Nucleus accumbens (tissue), 56 donors: ENCODE measurements at regions not wholly inside any gene's neighbourhood (a gene's known extent, or its start where the extent isn't known, plus 50 kb on each side); places are given as distances from the start of the nearest gene placed in this dataset.

ENCODE experiments used
- DNase-seq, 56 donors: peaks; one replicate each; lab custom pipeline; 2025; lab: John Stamatoyannopoulos, UW

DNA sequence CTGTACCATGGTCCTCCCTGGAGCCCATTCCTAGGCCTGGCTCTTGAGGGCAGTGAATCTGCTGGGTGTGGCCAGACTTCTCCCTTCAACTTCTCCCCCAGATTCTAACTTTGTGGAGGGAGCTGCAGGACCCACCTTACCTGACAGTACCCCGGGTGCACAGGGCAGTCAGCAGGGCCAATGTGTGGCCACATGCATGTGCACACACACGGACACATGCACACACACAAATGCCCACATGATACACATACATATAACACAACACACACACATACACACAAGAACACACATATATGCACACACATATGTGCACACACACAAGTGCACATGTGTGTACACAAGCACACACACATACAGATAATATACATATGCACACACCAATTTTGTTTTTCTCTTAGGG is 300.0 kb upstream of the HS6ST1 start:
- DNase-seq = no peak

DNA sequence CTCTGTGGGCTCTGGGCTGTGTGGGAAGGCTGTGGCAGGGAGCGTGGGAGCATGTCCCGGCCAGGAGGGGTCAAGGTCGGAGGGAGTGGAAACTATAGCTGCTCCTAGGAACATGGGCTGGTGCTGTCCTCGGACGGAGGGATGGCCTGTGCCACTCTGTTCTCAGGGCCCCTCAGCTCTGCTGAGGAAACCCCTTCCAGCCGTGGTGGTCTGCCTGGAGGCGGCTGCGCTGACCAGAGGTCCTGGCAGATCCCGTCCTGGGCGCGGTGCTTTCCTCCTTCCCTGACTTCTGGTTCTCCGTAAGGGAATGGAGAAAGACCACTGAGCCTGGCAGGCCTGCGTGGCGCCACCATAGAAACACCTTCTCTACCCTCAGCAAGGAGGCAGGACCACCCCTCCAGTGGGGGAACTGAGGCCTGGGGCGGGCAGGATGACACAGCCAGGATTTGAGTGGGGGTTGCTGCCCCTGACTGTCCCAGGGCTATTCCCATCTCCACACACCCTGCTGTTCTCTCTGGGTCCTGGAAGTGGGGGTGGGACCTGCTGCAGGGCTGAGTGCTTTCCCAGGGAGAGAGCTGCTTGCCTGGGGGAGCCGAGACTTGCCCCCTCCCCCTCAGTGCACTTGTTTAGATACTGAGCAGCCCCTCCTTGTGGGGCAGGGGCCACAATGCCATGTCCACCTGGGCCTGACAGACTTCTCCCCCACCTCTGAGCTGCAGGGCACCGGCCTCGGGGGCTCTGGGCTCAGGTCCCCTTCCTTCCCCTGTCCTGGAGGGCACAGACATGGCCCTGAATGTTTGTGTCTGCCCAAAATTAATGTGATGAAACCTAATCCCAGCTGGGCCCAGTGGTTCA is 301.0 kb upstream of the HS6ST1 start:
- no peak for DNase-seq

DNA sequence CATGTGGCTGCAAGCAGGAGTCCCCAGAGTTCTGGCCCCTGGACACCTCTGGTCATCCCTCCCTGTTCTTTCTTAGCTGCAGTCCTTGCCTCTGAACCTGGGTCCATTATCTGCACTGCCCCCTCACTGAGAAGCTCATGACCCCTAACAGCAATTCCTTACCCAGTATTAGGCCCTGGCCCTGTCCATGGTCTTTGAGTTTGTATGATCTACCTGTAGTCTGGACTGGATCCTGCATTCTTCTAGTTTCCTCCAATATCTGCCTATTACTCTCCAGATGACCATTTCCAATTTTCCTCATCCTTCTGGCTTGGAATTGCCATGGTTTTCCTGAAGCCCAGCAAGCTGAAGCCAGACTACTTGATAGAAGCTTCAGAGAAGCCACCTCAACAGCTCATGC is 302.4 kb upstream of the HS6ST1 start:
- no peak for DNase-seq

DNA sequence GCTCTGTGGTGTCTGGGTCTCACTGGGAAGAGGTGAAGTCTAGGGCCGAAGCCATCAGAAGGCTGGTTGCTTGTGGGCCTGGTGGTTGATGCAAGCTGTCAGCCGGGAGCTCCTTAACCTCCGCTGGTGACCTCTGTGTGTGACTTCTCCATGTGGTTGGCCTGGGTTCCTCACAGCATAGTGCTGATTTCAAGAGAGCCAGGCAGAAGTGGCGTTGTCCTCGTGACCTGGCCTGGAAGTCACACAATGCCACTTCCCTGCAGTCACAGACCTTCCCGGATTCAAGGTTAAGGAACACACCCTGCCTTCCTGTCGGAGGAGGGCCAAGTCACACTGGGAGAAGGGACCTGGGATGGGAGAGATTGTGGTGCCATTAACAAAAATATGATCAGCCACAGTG is 303.7 kb upstream of the HS6ST1 start:
- peak in 6 of 56 donors; percentile 6 to 22 (median 12) for DNase-seq

DNA sequence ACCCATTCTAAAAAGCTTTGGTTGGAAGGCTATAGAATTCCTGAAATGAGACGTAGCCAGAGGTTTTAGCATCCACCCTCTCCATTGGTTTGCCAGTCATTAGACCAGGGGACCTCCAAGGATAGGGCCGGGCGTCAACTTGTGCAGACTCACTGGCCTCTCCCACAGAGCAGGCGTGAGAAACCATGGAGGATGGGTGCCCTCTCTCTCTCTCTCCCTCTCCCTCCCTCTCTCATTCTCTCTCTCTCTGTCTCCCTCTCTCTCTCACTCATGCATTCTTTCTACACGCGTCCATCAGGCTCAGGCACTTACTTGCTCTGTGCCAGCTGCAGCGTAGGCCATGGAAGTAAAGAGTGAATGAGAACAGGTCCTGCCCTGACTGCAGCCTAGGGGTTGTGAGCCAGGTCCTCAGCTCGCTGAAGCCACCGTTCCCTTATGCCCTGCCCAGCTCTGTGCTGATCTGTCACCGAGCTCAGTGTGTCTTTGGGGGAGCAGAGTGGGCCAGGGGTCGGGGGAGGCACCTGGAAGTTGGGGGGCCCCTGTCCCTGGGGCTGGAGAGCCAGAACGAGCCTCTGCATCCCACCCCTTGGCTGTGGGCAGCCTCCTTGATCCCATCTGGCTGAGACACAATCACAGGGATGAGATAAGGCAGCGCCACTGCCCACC is 304.4 kb upstream of the HS6ST1 start:
- no peak for DNase-seq

DNA sequence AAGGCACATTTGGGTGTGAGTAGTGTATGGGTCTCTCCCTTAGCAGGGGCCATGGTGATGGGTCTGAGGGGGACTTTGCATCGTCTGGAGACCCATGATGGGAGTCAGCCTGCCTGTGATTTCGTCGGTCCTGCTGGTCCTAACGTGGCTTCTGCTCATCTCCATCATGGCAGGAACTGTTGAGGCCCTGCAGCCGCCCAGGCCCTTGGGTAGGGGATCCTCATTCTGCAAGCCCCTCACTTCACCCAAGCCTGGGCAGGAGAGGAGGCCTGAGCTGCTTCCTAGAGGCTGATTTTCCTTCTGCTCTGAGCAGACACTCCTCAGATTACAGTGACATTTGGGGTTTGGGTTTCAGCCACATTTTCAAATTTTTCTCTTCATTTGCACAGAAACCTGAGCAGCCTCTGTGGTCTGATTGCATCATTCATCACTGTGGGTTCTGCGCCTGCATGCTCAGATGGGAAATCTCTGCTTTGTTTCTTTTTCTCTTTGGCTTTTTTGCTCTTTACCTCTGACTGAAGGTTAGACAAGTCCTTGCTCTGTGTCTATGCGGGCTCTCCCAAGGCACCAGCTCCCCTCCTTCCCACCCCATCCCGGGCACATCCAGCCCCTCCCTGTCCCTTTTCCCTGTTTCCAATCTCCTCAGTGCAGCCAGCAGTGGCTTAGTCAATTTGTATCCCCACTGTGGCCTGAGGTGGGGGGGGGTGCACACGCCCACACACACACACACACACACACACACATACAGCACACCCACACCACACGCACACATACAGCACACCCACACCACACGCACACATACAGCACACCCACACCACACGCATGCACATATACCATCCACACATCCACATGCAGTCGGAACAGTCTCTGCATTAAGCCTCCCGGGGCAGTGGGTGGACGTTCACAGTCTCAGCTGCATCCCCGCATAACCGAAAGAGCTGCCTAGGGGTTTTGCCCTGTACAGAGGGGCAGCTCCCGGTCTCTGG is 305.4 kb upstream of the HS6ST1 start:
- no peak for DNase-seq

DNA sequence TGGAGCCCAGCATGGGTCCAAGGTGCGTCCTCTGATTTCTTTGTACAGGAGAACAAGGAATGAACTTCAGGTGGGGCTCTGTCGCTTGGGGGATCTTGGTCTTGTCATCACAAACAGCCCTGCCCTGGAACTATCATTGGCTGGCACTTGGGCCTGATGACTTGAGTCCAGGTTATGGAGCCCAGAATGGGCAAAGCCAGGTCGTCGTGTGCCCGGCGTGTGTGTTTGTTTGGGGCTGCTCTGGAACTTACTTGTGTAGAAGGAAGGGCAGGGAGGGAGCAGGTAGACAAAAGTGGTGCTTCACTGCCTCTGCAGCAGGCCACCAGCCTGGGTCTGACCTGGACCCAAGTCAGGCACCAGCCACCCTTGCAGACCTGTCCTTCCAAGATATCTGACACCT is 306.3 kb upstream of the HS6ST1 start:
- no peak for DNase-seq

DNA sequence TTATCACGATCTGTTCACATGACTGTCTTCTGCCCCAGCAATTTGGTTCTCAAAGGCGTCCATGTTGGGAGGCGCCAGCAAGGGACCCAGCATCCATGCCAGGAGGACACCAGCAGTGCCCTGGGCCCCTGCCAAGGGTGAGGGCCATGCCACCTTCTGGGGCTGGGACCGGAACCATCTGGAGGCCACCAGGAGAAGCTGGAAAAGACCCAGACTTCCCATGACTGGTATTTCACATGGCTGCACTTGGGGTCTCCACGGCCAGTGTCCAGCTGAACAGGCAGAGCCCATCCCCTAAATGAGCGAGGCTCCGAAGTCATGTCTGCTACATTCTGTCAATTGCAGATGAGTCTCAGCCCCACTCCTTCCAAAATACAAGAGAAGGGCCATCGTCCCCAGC is 306.8 kb upstream of the HS6ST1 start:
- DNase-seq = no peak

DNA sequence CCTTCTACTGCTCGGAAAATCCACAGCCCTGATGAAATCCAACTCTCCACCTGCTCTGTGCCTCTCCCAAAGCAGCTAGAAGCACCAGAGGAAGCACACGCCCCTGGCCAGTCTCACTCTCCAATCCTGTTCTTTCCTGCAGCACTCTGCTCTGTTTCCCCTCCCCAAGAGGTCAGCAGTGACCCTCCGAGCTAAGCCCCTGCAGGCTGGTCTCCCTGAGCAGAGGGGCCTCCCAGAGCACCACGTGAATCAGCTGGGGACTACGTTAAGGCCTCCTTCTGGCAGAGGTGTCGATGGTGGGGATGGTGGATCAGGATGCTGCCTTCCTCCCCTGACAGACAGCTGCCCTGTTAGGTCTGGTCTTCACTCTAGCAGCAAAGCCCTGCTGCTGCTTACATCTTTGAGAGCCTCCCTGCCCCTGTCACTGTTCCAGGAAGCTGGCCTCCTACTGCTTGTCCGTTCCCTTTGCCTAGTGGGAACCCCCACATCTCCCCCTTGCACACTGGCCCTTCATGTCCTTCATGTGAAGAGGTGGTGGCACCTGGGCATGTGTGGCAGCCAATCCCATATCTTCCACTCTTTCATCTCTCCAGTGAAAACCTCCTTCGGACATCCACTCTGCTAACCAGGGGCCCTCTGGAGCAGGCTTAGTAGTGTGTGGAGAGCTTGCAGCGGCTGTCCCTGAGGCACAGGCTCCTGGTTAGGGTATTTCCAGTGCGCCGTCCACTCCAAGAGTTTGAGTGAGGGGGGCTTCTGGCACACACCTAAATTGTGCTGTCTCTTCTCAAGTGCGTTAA is 307.5 kb upstream of the HS6ST1 start:
- DNase-seq = no peak

DNA sequence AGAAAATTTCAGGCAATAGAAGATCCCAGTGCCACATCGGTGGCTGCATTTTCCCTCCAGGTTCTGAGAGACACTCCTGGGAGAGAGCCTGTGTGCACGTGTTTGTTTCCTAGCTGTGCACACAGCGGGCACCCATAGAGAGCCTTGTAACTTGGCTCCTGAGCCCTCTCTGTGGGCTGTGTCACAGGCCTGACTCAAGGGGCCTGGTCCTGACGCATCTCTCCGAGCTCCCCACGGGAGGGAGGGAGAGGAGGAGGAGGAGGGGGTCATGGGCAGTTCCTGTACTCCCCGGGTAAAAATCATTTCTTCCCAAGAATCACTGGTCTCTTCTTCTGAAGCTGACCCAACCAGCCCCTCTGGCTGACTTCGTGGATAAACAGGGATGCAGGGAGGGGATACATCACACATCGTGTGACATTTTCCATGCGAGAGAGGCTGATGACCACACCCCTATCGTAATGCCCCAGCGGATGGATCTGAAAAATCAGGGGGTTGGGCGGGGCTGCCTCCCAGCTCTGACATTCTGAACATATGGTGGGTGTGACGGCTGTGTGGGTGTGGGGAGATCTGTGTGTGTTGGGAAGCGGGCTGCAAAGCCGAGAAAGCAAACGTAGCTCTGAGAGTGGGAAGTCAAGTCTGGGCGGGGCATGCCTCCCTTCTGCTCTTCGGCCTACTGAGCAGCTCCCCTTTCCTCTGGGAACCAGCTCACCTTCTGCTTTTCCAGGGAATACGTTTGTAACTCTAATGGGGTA is 308.3 kb upstream of the HS6ST1 start:
- DNase-seq = peak in 11 of 56 donors; percentile 15 to 60 (median 25)

DNA sequence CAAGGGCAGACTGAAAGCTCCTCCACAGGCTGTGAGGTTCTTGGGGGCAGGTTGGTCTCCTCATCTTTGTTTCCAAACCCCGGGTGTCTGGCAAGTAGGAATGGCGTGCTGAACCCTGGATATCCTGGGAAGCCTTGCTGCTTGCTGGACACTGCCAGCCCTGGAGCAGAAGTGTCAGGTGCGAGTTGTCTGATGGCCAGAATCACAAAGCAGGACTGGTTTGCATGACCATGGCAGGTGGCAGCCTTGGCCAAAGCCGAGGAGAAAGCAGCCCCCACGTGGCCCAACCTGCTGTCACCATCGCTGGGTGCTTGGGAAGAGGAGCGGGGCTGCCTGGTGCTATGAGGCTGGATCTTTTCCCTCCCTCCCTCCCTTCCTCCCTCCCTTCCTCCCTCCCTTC is 309.5 kb upstream of the HS6ST1 start:
- DNase-seq = no peak

DNA sequence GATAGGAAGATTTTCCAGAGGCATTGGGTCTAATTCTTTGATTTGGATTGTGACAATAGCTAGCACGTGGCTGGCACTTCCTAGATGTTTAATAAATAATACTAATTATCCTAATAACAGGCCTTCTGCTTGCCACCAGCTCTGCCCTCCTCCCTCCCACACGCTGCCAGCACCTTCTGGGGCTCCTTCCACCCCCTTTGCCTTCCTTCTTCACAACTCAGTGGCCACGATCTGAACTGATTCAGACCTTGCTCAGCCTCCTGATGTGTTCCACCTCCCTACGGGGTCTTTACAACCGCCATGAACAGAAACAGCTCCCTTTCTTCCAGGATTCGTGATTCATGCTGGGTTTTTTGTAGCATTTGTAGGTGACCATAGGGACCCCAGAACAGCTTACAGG is 310.3 kb upstream of the HS6ST1 start:
- no peak for DNase-seq

DNA sequence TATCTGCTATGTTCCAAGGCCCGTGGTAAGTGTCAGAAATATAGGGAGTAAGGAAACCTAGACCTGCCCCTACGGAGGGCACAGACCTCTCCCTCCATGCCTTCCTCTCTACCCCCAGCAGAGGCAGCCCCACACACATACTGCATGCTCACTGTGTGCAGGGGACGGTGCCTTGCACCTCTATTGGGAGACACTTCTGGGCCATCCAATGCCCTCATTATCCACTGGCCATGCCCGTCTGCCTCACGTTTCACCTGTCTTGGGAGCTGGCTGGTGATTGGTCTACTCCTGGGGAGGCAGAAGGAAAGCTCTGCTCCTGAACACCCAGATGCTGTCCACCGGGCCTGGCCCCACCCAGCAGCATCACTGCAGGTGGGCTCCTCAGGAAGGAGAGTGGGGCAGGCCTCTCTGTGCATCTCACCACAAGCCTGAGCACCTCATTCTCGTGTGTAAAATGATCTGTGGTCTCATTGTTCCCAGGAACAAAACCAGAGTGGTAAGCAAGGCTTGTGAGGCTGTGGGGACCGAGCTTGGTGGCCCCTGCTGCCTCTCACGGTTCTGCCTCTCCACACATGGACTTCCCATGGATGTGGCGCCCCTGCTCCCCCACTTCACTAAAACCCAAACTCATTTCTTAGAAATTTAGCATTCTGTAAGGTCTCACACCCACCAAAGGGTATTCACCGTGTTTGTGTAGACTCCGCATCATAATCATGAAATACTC is 312.5 kb upstream of the HS6ST1 start:
- DNase-seq = no peak

DNA sequence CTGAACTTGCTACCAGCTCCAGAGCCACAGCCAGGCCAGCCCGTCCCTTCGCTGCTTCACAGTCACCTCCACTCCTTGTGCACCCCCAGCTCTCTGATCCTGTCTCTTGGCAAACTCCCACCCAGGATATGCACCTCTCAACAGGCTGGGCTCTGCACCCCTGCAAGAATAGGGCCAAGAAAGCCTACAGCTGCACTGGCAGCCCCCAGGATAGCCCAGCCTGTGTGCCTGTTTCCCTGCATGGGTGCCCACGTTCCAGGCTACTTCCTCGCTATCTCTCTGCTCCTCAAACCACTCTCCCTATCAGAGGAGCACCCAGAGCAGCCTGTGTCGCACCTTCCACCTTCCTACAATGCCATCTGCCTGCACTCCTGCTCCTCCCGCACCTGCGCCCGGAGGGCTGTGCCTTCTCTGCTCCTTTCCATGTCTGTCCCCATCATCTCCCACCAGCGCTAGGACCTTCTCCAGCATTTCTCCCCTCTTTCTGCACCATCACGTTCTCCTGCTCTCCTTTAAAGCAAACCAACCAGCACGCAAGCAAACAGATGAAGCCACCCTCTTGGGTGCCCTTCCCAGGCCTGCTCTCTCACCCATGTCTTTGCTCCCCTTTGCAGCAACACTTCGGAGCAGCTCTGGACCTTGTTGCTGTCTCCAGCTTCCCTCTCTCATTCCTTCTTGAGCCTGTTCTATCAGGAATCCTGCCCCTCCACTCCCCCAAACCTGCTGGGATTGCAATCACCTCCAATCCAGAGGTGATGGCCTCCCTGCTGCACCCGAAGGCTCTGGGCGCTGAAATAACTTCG is 313.2 kb upstream of the HS6ST1 start:
- no peak for DNase-seq

DNA sequence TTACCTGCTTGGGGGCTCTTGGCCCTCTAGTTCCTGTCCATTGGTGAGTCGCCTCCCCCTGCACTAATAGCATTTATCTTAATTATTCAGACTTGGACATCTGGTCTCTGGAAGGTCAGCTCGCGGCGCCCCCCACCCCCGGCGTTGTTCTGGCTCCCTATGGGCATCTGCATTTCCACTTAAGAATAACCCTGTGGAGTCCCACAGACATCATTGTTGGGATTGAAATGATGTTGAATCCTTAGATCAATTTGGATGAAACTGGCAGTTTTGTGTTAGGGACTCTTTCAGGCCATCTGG is 313.8 kb upstream of the HS6ST1 start:
- DNase-seq = no peak

DNA sequence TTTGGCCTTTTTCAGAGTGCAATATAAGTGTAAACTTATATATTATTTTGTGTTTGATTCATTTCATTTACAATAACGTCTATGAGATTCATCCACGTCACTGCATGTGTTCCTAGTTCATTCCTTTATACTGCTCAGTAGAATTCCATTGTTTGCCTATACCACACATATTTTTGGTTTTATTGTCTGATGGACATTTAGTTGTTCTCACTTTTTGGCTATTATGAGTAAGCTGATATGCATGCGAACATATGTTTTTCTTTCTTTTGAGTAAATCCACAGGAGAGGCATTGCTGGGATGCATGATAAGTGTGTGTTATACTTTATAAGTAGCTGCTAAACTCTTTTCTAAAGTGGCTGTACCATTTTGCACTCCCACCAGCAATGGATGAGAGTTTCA is 314.8 kb upstream of the HS6ST1 start:
- no peak for DNase-seq

DNA sequence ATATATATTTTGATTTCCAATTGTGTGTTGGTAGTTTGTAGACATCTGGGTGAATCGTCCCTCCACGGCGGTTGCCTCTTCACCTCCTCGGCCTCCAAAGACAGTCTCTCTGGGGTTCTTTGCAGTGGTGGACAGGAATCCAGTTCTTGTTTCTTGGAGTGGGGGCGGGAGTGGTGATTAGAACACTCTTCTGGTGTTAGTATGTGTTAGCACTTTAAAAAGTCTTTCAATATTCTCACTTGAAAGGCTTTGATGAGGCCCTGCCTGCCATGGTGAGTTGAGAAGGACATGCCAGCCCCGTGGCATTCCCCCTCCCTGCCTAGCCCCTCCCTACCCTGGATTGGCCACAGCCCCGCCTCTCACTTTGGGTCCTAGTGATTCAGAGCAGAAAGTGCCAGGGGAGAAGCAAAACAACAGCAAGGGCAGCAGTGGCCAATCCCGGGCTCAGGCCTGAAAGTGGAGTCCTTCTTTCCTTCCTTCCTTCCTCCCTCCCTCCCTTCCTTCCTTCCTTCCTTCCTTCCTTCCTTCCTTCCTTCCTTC is 316.8 kb upstream of the HS6ST1 start:
- no peak for DNase-seq

DNA sequence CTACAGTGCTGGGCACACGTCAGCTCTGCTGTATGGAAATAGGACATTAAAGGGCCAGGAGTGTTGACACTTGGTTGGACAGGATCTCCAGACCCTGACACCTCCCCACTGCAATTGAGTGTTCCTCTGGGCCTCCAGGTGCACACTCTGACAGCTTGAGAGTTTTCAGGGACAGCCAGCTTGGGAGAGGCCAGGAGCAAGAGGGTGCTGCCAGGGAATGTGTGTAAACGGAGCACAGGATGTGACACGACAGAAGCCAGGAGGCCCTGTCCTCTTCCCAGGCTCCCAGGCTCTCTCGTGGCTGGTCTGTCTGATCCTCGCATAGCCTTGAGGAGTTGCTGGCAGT is 318.1 kb upstream of the HS6ST1 start:
- no peak for DNase-seq
